Mammary epithelial cell (primary cell): ENCODE measurements at regions not wholly inside any gene's neighbourhood (a gene's known extent, or its start where the extent isn't known, plus 50 kb on each side); places are given as distances from the start of the nearest gene placed in this dataset.

Experiments
- CTCF ChIP-seq, 2 donors: IDR thresholded peaks in 1 of 2; conservative IDR thresholded peaks in 1 of 2; 2 replicates each; pipeline ENCODE4 v1.5.1; 2011 to 2012; ENCODE audit warnings: inconsistent platforms in 2 of 2, low read length in 2 of 2, mild to moderate bottlenecking in 2 of 2, control low read depth in 1 of 2, low read depth in 1 of 2; ENCODE audit not compliant: insufficient read depth in 1 of 2; ENCODE audit errors: extremely low read depth in 1 of 2
- EZH2 ChIP-seq: IDR thresholded peaks from 2 replicates; pipeline ENCODE4 v1.6.1; 2012; ENCODE audit warnings: low read length, inconsistent platforms, borderline replicate concordance

- TF ChIP-seq EZH2 (no peak), CTCF (conservative IDR thresholded peaks at IDR 0.05 in 1 of 2, IDR thresholded peaks at IDR 0.05 in 1 of 2; ENCODE audit: extremely low read depth in 1 of 2, insufficient read depth in 1 of 2, low read depth in 1 of 2, low read length in 2 of 2) (no peak)
Observed at GRCh38 chr11:70741085-70741484, 342.8 kb downstream of the CTTN start.
